ENCODE measurements at regions not wholly inside any gene's neighbourhood (a gene's known extent, or its start where the extent isn't known, plus 50 kb on each side); places are given as distances from the start of the nearest gene placed in this dataset.
"Not testable (repeated sequence)": the region's sequence is repeated elsewhere in the genome, so short reads cannot be mapped to it uniquely, and the experiment has no call there.

- DNase-seq: no peak
Measured at GRCh38 chr13:44887515-44887914, 101.8 kb downstream of the NUFIP1 start.

GRCh38 chr13:44884076-44884729, 105.1 kb downstream of the NUFIP1 start:
- no peak for DNase-seq

- no peak for DNase-seq
Measured at GRCh38 chr13:44879452-44880058, 109.7 kb downstream of the NUFIP1 start.

GRCh38 chr13:44876782-44877324, 112.4 kb downstream of the NUFIP1 start:
- DNase-seq: no peak

- no peak for DNase-seq
Measured at GRCh38 chr13:44874886-44875630, 114.2 kb downstream of the NUFIP1 start.

GRCh38 chr13:44874176-44874575, 115.1 kb downstream of the NUFIP1 start:
- no peak for DNase-seq

GRCh38 chr13:44873461-44873860, 115.8 kb downstream of the NUFIP1 start:
- DNase-seq: no peak

GRCh38 chr13:44872751-44873150, 116.5 kb downstream of the NUFIP1 start:
- no peak for DNase-seq

- DNase-seq: no peak
Measured at GRCh38 chr13:44870456-44870929, 118.8 kb downstream of the NUFIP1 start.

GRCh38 chr13:44869167-44869566, 120.1 kb downstream of the NUFIP1 start:
- DNase-seq: no peak

- no peak for DNase-seq
Measured at GRCh38 chr13:44868397-44868796, 120.9 kb downstream of the NUFIP1 start.

- DNase-seq: no peak
Measured at GRCh38 chr13:44867825-44868224, 121.4 kb downstream of the NUFIP1 start.

- DNase-seq: no peak
Measured at GRCh38 chr13:44866411-44866911, 122.8 kb downstream of the NUFIP1 start.

- DNase-seq: no peak
Measured at GRCh38 chr13:44865722-44866410, 123.4 kb downstream of the NUFIP1 start.

- DNase-seq: not testable (repeated sequence)
Measured at GRCh38 chr13:44863641-44864040, 125.6 kb downstream of the NUFIP1 start.

GRCh38 chr13:44860454-44860853, 128.8 kb downstream of the NUFIP1 start:
- no peak for DNase-seq

- DNase-seq: no peak
Measured at GRCh38 chr13:44857736-44858135, 131.5 kb downstream of the NUFIP1 start.

- no peak for DNase-seq
Measured at GRCh38 chr13:44857061-44857460, 132.2 kb downstream of the NUFIP1 start.

- DNase-seq: no peak
Measured at GRCh38 chr13:44855860-44856259, 133.4 kb downstream of the NUFIP1 start.

GRCh38 chr13:44854313-44855060, 134.8 kb downstream of the NUFIP1 start:
- peak; percentile 68 for DNase-seq

- no peak for DNase-seq
Measured at GRCh38 chr13:44853641-44854040, 135.6 kb downstream of the NUFIP1 start.
